ENCODE measurements at regions not wholly inside any gene's neighbourhood (a gene's known extent, or its start where the extent isn't known, plus 50 kb on each side); places are given as distances from the start of the nearest gene placed in this dataset.

DNA sequence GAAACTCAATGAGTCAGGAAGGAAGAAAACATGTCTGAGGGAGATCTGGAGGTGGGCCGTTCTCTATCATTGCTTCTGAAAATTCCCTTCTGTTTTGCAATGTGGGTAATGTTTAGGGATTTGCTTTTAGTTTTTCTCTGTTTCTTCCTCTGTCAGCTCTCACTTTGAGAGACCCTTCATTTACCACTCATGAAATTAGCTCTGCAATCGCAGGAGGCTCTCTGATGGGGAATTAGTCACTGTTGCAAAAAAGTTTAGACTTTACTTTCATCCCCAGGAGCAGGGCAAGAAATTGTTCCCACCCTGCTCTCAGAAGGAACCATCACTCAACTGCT, 80.0 kb upstream of the MAP4K3 start:
- peaks cover 20% of the 10 kb centered on the region for H3K4me1 ChIP-seq
- no peak overlapping the region for H3K4me3 ChIP-seq
- no peak for TF ChIP-seq POLR2A (IDR thresholded peaks at IDR 0.05)
- no peak for TF ChIP-seq POLR2AphosphoS5 (IDR thresholded peaks at IDR 0.05; ENCODE audit: insufficient read depth in 1 of 2, low read depth in 1 of 2)
- TF ChIP-seq, protein P1, sequence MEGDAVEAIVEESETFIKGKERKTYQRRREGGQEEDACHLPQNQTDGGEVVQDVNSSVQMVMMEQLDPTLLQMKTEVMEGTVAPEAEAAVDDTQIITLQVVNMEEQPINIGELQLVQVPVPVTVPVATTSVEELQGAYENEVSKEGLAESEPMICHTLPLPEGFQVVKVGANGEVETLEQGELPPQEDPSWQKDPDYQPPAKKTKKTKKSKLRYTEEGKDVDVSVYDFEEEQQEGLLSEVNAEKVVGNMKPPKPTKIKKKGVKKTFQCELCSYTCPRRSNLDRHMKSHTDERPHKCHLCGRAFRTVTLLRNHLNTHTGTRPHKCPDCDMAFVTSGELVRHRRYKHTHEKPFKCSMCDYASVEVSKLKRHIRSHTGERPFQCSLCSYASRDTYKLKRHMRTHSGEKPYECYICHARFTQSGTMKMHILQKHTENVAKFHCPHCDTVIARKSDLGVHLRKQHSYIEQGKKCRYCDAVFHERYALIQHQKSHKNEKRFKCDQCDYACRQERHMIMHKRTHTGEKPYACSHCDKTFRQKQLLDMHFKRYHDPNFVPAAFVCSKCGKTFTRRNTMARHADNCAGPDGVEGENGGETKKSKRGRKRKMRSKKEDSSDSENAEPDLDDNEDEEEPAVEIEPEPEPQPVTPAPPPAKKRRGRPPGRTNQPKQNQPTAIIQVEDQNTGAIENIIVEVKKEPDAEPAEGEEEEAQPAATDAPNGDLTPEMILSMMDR (IDR thresholded peaks at IDR 0.05) = no peak
- no peaks in the 10 kb centered on the region for H3K9me3 ChIP-seq
- intact Hi-C loops (cut with DNase I) = no loop called here
- H3K27me3 ChIP-seq = no peaks in the 10 kb centered on the region
- H3K27ac ChIP-seq = no peak overlapping the region
- H3K36me3 ChIP-seq = no peaks in the 10 kb centered on the region
- DNase-seq (ENCODE audit: extremely low spot score in 2 of 2) = no peak

DNA sequence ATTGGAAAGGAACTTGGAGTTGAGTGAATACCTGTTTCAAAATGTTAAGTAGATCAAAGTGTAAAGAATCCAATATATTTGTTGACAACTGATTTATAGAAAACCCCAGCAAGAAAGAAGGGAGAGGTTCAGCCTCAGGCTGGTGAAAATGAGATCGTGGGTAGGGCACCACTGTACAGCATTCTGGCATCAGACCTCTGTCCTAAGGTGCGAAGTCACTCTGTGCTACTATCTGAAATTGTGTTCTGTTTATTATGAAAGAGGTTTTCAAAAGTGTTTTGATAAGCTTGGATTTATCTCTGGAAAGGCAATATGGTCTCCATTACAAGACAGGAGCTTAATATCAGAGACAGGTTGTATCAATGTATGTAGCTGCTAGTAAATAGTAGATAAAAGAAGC, 80.5 kb upstream of the MAP4K3 start:
- no peak for DNase-seq (ENCODE audit: extremely low spot score in 2 of 2)
- no peaks in the 10 kb centered on the region for H3K27me3 ChIP-seq
- peaks cover 15% of the 10 kb centered on the region for H3K4me1 ChIP-seq
- no peaks in the 10 kb centered on the region for H3K36me3 ChIP-seq
- H3K9me3 ChIP-seq = no peaks in the 10 kb centered on the region
- no peak overlapping the region for H3K4me3 ChIP-seq
- H3K27ac ChIP-seq = no peak overlapping the region
- intact Hi-C loops (cut with DNase I) = no loop called here
- TF ChIP-seq, protein P1 (IDR thresholded peaks at IDR 0.05) = no peak
- no peak for TF ChIP-seq POLR2AphosphoS5 (IDR thresholded peaks at IDR 0.05; ENCODE audit: insufficient read depth in 1 of 2, low read depth in 1 of 2)
- no peak for TF ChIP-seq POLR2A (IDR thresholded peaks at IDR 0.05)

DNA sequence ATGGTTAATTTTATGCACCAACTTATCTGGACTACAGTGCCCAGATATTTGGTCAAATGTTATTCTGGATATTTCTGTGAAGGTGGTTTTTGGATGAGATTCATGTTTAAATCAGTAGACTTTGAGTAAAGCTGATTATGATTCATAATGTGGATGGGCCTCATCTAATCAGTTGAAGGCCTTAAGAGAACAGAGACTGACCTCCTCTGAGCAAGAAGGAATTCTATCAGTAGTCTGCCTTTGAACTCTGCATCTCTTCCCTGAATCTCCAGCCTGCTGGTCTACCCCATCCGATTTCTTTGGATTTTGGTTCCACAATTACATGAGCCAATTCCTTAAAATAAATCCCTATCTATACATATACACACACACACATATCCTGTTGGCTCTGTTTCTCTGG, 82.8 kb upstream of the MAP4K3 start:
- H3K9me3 ChIP-seq = no peaks in the 10 kb centered on the region
- no peak overlapping the region for H3K27ac ChIP-seq
- TF ChIP-seq POLR2A (IDR thresholded peaks at IDR 0.05) (no peak), POLR2AphosphoS5 (IDR thresholded peaks at IDR 0.05; ENCODE audit: insufficient read depth in 1 of 2, low read depth in 1 of 2) (no peak)
- TF ChIP-seq, protein P1 (IDR thresholded peaks at IDR 0.05) = no peak
- no peak overlapping the region for H3K4me3 ChIP-seq
- H3K36me3 ChIP-seq = no peaks in the 10 kb centered on the region
- intact Hi-C loops (cut with DNase I) = no loop called here
- no peak for DNase-seq (ENCODE audit: extremely low spot score in 2 of 2)
- no peaks in the 10 kb centered on the region for H3K27me3 ChIP-seq
- H3K4me1 ChIP-seq = peaks cover 16% of the 10 kb centered on the region

DNA sequence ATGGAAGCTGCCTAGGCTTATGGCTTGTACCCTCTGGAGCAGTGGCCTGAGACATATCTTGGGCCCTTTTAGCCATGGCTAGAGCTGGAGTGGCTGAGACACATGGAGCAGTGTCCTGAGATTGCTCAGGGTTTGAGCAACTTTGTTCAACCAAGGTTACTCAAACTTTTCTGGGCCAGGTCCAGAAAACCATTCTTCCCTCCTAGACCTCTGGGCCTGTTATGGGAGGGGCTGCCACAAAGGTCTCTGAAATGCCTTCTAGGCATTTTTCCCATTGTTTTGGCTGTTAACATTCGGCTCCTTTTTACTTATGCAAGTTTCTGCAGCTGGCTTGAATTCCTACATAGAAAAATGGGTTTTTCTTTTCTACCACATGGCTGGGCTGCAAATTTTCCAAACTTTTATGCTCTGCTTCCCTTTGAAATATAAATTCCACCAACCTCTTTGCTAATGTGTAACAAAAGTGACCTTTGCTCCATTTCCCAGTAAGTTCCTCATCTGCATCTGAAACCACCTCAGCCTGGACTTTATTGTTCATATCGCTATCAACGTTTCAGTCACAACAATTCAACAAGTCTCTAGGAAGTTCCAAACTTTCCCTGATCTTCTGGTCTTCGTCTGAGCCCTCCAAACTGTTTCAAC, 84.9 kb upstream of the MAP4K3 start:
- Histone ChIP-seq H3K4me3 (no peak overlapping the region), H3K27me3 (no peaks in the 10 kb centered on the region), H3K9me3 (no peaks in the 10 kb centered on the region), H3K36me3 (no peaks in the 10 kb centered on the region), H3K27ac (no peak overlapping the region), H3K4me1 (peaks cover 8% of the 10 kb centered on the region)
- intact Hi-C loops (cut with DNase I) = no loop called here
- no peak for TF ChIP-seq POLR2A (IDR thresholded peaks at IDR 0.05)
- no peak for TF ChIP-seq POLR2AphosphoS5 (IDR thresholded peaks at IDR 0.05; ENCODE audit: insufficient read depth in 1 of 2, low read depth in 1 of 2)
- TF ChIP-seq, protein P1 (IDR thresholded peaks at IDR 0.05) = no peak
- no peak for DNase-seq (ENCODE audit: extremely low spot score in 2 of 2)

DNA sequence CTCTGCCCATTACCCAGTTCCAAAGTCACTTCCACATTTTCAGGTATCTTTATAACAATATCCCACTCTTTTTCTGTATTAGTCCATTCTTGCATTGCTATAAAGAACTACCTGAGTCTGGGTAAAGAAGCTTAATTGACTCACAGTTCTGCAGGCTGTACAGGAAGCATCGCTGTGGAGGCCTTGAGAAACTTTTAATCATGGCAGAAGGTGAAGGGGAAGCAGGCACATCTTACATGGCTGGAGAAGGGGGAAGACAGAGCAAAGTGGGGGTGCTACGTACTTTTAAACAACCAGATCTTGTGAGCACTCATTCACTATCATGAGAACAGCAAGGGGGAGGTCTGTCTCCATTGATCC, 85.4 kb upstream of the MAP4K3 start:
- Histone ChIP-seq H3K27ac (no peak overlapping the region), H3K36me3 (no peaks in the 10 kb centered on the region), H3K27me3 (no peaks in the 10 kb centered on the region), H3K4me1 (peaks cover 4% of the 10 kb centered on the region), H3K9me3 (no peaks in the 10 kb centered on the region), H3K4me3 (no peak overlapping the region)
- TF ChIP-seq, protein P1 (IDR thresholded peaks at IDR 0.05) = no peak
- TF ChIP-seq POLR2AphosphoS5 (IDR thresholded peaks at IDR 0.05; ENCODE audit: insufficient read depth in 1 of 2, low read depth in 1 of 2) (no peak), POLR2A (IDR thresholded peaks at IDR 0.05) (no peak)
- no peak for DNase-seq (ENCODE audit: extremely low spot score in 2 of 2)
- intact Hi-C loops (cut with DNase I) = no loop called here
